HUDEP-2 (cell line): ENCODE measurements at regions not wholly inside any gene's neighbourhood (a gene's known extent, or its start where the extent isn't known, plus 50 kb on each side); places are given as distances from the start of the nearest gene placed in this dataset.
"Not testable (repeated sequence)": the region's sequence is repeated elsewhere in the genome, so short reads cannot be mapped to it uniquely, and the experiment has no call there.

Experiments
- DNase-seq, 76 experiments: peaks; one replicate each; lab custom pipeline; 2025; ENCODE audit not compliant: unreplicated experiment in 76 of 76; lab: John Stamatoyannopoulos, UW

GRCh38 chr16:85445064-85445778, 167.9 kb upstream of the GSE1 start:
- no peak for DNase-seq

- DNase-seq: no peak
Measured at GRCh38 chr16:85445779-85446222, 167.3 kb upstream of the GSE1 start.

GRCh38 chr16:85446951-85447692, 166.0 kb upstream of the GSE1 start:
- DNase-seq: no peak

GRCh38 chr16:85447693-85448313, 165.3 kb upstream of the GSE1 start:
- no peak for DNase-seq

GRCh38 chr16:85448557-85449190, 164.4 kb upstream of the GSE1 start:
- no peak for DNase-seq

GRCh38 chr16:85449191-85449884, 163.8 kb upstream of the GSE1 start:
- no peak for DNase-seq

- DNase-seq: no peak
Measured at GRCh38 chr16:85449885-85450245, 163.3 kb upstream of the GSE1 start.

GRCh38 chr16:85451142-85451541, 162.0 kb upstream of the GSE1 start:
- not testable (repeated sequence) for DNase-seq

- DNase-seq: no peak
Measured at GRCh38 chr16:85451641-85452363, 161.3 kb upstream of the GSE1 start.

GRCh38 chr16:85452364-85453193, 160.5 kb upstream of the GSE1 start:
- no peak for DNase-seq

- no peak for DNase-seq
Measured at GRCh38 chr16:85453194-85453678, 159.9 kb upstream of the GSE1 start.

- DNase-seq: no peak
Measured at GRCh38 chr16:85453703-85454102, 159.4 kb upstream of the GSE1 start.

GRCh38 chr16:85454171-85454872, 158.8 kb upstream of the GSE1 start:
- DNase-seq: no peak

GRCh38 chr16:85455534-85455933, 157.6 kb upstream of the GSE1 start:
- DNase-seq: no peak

GRCh38 chr16:85457366-85457765, 155.8 kb upstream of the GSE1 start:
- no peak for DNase-seq

GRCh38 chr16:85458968-85459367, 154.2 kb upstream of the GSE1 start:
- DNase-seq: no peak

GRCh38 chr16:85459529-85460251, 153.4 kb upstream of the GSE1 start:
- no peak for DNase-seq
